ENCODE measurements at regions not wholly inside any gene's neighbourhood (a gene's known extent, or its start where the extent isn't known, plus 50 kb on each side); places are given as distances from the start of the nearest gene placed in this dataset.

DNA sequence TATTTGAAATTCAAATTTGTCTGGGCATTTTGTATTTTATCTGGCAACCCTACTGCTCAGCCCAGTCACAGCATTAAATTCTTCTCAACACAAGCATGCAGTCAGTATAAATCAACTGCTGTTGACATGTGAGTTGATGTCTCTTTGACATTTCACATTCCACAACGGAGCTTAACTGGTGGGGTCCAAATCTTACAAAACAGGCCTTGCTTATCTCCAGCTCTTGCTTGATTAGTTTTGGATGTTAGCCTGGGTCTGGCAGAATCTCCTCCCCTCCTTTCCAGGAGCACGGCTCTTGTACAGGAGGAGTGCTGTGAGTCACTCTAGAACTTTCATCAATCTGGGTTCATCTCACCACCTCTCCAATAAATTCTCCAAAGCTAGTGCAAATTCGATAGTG lies 80.8 kb upstream of the PHACTR1 start:
- TF ChIP-seq, protein P1, sequence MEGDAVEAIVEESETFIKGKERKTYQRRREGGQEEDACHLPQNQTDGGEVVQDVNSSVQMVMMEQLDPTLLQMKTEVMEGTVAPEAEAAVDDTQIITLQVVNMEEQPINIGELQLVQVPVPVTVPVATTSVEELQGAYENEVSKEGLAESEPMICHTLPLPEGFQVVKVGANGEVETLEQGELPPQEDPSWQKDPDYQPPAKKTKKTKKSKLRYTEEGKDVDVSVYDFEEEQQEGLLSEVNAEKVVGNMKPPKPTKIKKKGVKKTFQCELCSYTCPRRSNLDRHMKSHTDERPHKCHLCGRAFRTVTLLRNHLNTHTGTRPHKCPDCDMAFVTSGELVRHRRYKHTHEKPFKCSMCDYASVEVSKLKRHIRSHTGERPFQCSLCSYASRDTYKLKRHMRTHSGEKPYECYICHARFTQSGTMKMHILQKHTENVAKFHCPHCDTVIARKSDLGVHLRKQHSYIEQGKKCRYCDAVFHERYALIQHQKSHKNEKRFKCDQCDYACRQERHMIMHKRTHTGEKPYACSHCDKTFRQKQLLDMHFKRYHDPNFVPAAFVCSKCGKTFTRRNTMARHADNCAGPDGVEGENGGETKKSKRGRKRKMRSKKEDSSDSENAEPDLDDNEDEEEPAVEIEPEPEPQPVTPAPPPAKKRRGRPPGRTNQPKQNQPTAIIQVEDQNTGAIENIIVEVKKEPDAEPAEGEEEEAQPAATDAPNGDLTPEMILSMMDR (IDR thresholded peaks at IDR 0.05): no peak
- TF ChIP-seq ESRRA (CRISPR knock-in tag; IDR thresholded peaks at IDR 0.05; ENCODE audit: borderline replicate concordance) (no peak), NFATC4 (CRISPR knock-in tag; IDR thresholded peaks at IDR 0.05) (no peak)
